ENCODE measurements at regions not wholly inside any gene's neighbourhood (a gene's known extent, or its start where the extent isn't known, plus 50 kb on each side); places are given as distances from the start of the nearest gene placed in this dataset.

DNA sequence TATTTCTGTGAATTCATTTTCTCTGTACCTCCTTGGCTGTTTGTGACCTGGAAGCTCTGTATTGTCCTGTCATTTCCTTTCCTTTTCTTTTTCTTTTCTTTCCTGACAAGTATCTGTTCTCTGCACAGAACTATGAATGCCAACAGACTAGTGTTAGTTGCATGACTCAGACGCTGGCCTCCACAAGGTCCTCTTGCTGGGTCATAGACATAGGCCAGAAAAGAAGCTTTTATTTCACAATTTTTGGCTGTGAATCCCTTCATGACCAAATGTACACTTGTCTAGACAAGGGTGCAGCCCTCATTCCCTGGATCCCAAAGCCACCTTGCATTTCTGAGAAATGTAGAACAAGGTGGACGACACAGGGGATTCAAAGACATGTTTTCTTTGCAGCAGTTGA, 104.1 kb upstream of the MTNR1B start:
- no peak for TF ChIP-seq POLR2A (IDR thresholded peaks at IDR 0.05)
- TF ChIP-seq, protein P1, sequence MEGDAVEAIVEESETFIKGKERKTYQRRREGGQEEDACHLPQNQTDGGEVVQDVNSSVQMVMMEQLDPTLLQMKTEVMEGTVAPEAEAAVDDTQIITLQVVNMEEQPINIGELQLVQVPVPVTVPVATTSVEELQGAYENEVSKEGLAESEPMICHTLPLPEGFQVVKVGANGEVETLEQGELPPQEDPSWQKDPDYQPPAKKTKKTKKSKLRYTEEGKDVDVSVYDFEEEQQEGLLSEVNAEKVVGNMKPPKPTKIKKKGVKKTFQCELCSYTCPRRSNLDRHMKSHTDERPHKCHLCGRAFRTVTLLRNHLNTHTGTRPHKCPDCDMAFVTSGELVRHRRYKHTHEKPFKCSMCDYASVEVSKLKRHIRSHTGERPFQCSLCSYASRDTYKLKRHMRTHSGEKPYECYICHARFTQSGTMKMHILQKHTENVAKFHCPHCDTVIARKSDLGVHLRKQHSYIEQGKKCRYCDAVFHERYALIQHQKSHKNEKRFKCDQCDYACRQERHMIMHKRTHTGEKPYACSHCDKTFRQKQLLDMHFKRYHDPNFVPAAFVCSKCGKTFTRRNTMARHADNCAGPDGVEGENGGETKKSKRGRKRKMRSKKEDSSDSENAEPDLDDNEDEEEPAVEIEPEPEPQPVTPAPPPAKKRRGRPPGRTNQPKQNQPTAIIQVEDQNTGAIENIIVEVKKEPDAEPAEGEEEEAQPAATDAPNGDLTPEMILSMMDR (IDR thresholded peaks at IDR 0.05), result no peak
